HG03520 (cell line): ENCODE measurements at regions not wholly inside any gene's neighbourhood (a gene's known extent, or its start where the extent isn't known, plus 50 kb on each side); places are given as distances from the start of the nearest gene placed in this dataset.
"Not testable (repeated sequence)": the region's sequence is repeated elsewhere in the genome, so short reads cannot be mapped to it uniquely, and the experiment has no call there.

Experiments used
- ATAC-seq: cut with Tn5 transposase; IDR thresholded peaks from one replicate; pipeline ENCODE4 v1.9.1; 2021; ENCODE audit warnings: mild to moderate bottlenecking, moderate library complexity; ENCODE audit not compliant: unreplicated experiment

GRCh38 chr12:90515199-90516175, 439.5 kb downstream of the CCER1 start:
- peak; percentile 94 for ATAC-seq

- ATAC-seq, result no peak
These were observed 440.7 kb downstream of the CCER1 start for GRCh38 chr12:90514325-90514724.

GRCh38 chr12:90512518-90512917, 442.5 kb downstream of the CCER1 start:
- ATAC-seq, result no peak

GRCh38 chr12:90510948-90511347, 444.0 kb downstream of the CCER1 start:
- ATAC-seq, result no peak

GRCh38 chr12:90504806-90505205, 450.2 kb downstream of the CCER1 start:
- no peak for ATAC-seq

- ATAC-seq, result no peak
These were observed 452.9 kb downstream of the CCER1 start for GRCh38 chr12:90502070-90502469.

GRCh38 chr12:90501412-90501811, 453.6 kb downstream of the CCER1 start:
- ATAC-seq, result no peak

- no peak for ATAC-seq
These were observed 455.2 kb downstream of the CCER1 start for GRCh38 chr12:90499795-90500194.

- ATAC-seq, result no peak
These were observed 456.9 kb downstream of the CCER1 start for GRCh38 chr12:90497923-90498545.

GRCh38 chr12:90490355-90490754, 464.6 kb downstream of the CCER1 start:
- ATAC-seq, result no peak

- no peak for ATAC-seq
These were observed 465.8 kb downstream of the CCER1 start for GRCh38 chr12:90489141-90489540.

GRCh38 chr12:90485560-90485959, 469.4 kb downstream of the CCER1 start:
- ATAC-seq, result no peak

GRCh38 chr12:90484094-90484493, 470.9 kb downstream of the CCER1 start:
- ATAC-seq, result no peak

- ATAC-seq, result no peak
These were observed 473.2 kb downstream of the CCER1 start for GRCh38 chr12:90481748-90482147.

- no peak for ATAC-seq
These were observed 475.7 kb downstream of the CCER1 start for GRCh38 chr12:90479237-90479636.

GRCh38 chr12:90473831-90474230, 481.1 kb downstream of the CCER1 start:
- no peak for ATAC-seq

- no peak for ATAC-seq
These were observed 494.3 kb downstream of the CCER1 start for GRCh38 chr12:90460681-90461080.

- no peak for ATAC-seq
These were observed 498.7 kb downstream of the CCER1 start for GRCh38 chr12:90456248-90456647.

GRCh38 chr12:90455756-90456155, 499.2 kb downstream of the CCER1 start:
- ATAC-seq, result no peak

GRCh38 chr12:90449611-90450010, 505.4 kb downstream of the CCER1 start:
- ATAC-seq, result no peak

GRCh38 chr12:90443466-90443865, 511.5 kb downstream of the CCER1 start:
- ATAC-seq, result not testable (repeated sequence)

- ATAC-seq, result no peak
These were observed 513.5 kb downstream of the CCER1 start for GRCh38 chr12:90441431-90441830.
